Fibroblast of lung (primary cell): ENCODE measurements at regions not wholly inside any gene's neighbourhood (a gene's known extent, or its start where the extent isn't known, plus 50 kb on each side); places are given as distances from the start of the nearest gene placed in this dataset.

Experiments
- CTCF ChIP-seq, 2 donors: IDR thresholded peaks in 1 of 2; conservative IDR thresholded peaks in 1 of 2; 1 replicate in 1 of 2; 2 replicates in 1 of 2; pipeline ENCODE4 v1.5.1; 2011 to 2012; ENCODE audit warnings: low read length in 2 of 2, control low read depth in 1 of 2, inconsistent platforms in 1 of 2, low read depth in 1 of 2, mild to moderate bottlenecking in 1 of 2
- EZH2 ChIP-seq: IDR thresholded peaks from 2 replicates; pipeline ENCODE4 v1.5.1; 2012; ENCODE audit warnings: low read length, control low read depth, mild to moderate bottlenecking; ENCODE audit errors: missing control alignments

DNA sequence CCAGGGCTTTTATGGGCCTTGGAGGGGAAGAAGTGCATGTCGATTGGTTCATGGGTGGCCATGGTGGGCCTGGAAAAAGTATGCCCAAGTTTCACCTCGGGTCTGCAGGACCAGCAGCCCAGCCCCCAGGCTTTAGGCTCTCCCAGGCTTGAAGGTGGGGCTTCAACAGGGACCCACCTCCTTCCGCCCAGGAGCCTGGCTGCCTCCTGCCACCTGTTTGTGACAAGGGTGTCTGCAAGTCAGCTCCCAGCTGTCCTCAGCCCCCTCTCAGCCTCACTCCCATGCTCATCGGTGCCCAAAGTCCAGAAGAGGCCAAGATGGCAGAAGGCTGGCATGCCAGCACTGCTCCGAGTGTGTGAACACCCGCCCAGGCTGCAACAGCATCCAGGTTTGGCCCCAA is 1063.2 kb upstream of the ACO1 start:
- TF ChIP-seq CTCF (conservative IDR thresholded peaks at IDR 0.05 in 1 of 2, IDR thresholded peaks at IDR 0.05 in 1 of 2; ENCODE audit: low read depth in 1 of 2, low read length in 2 of 2), result no peak
- no peak for TF ChIP-seq EZH2
